Activated T-cell treated with anti-CD3 and anti-CD28 coated beads, Interleukin-2, amount 50 U/mL, for 4 hours (primary cell): ENCODE measurements at regions not wholly inside any gene's neighbourhood (a gene's known extent, or its start where the extent isn't known, plus 50 kb on each side); places are given as distances from the start of the nearest gene placed in this dataset.
"Not testable (repeated sequence)": the region's sequence is repeated elsewhere in the genome, so short reads cannot be mapped to it uniquely, and the experiment has no call there.

ENCODE experiments used
- ATAC-seq, 2 donors: fragments of 200-7000 bp; cut with Tn5 transposase; one replicate each; pipeline ENCODE4 v1.10.0; 2021
- DNase-seq: peaks from one replicate; pipeline ENCODE4 v3.0.0-alpha.2; 2020
- H3K27me3 Mint-ChIP-seq: one replicate; pipeline ENCODE4 v1.8.0; 2021; ENCODE audit warnings: low read depth, mixed read lengths
- H3K36me3 Mint-ChIP-seq: one replicate; pipeline ENCODE4 v1.8.0; 2022; ENCODE audit warnings: mixed read lengths; ENCODE audit not compliant: insufficient read depth
- H3K4me1 Mint-ChIP-seq: one replicate; pipeline ENCODE4 v1.8.0; 2021; ENCODE audit warnings: low read depth, mixed read lengths
- H3K4me3 Mint-ChIP-seq: one replicate; pipeline ENCODE4 v1.8.0; 2021; ENCODE audit warnings: mild to moderate bottlenecking, moderate library complexity, mixed read lengths
- H3K9me3 Mint-ChIP-seq: one replicate; pipeline ENCODE4 v1.8.0; 2021; ENCODE audit warnings: mixed read lengths

DNA sequence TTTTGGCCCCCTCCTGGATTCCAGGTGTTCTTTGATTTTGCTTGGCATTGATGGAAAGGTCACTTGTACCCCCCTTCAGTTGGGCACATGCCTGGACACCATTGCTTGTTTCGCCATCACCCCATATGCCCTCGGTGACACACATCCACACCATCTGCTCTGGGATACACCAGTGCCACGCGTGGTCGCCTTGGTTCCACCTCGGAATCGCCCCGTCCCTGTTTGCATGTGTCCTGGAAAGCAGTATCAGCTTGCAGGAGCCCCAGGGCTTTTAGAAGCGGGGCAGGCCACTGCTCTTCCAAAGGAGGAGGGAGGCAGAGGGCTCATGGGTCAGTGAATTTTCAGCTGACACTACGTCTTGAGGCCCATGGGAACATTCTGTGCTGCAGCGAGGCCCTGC lies 607.9 kb downstream of the KCNJ18 start:
- H3K4me1 Mint-ChIP-seq, result no peaks in the 10 kb centered on the region
- DNase-seq, result no peak
- H3K27me3 Mint-ChIP-seq, result no peaks in the 10 kb centered on the region

DNA sequence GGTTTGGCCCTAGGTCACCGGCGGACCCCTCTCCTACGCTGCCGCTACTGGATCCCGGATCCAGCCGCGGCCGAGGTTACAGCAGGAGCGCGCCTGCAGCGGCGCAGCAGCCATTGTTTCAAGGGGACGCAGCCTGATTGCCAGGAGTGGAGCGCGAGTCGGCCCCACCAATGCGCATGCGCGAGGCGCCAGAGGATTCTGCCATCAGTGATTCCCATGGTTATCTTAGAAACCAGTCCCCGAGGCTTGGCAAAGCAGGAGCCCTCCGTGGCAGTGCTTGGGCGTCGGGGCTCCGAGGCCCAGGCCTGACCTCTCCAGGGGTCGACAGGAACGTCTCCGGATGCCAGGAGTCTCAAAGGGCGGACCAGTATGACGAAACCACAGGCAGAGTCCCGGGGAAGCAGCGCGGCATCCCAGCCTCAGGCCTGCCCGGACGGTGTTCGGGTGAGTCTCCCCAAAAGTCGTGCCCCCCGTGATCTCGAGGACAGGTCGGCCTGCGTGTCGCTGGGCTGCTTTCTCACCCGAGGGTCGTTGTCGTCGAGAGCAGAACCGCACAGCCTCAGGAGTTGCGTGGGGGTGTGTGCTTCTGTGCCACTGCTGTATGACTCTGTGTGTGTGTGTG lies 608.5 kb downstream of the KCNJ18 start:
- H3K4me3 Mint-ChIP-seq, result no peak overlapping the region
- no peaks in the 10 kb centered on the region for H3K4me1 Mint-ChIP-seq
- no peak for ATAC-seq
- no peaks in the 10 kb centered on the region for H3K27me3 Mint-ChIP-seq
- H3K36me3 Mint-ChIP-seq, result no peaks in the 10 kb centered on the region
- no peak for DNase-seq
- peaks cover 23% of the 10 kb centered on the region for H3K9me3 Mint-ChIP-seq

More for the DNA sequence above, 607.9 kb downstream of the KCNJ18 start:
- ATAC-seq, result no peak
- Mint-ChIP-seq H3K4me3 (no peak overlapping the region), H3K9me3 (peaks cover 18% of the 10 kb centered on the region), H3K36me3 (no peaks in the 10 kb centered on the region)

DNA sequence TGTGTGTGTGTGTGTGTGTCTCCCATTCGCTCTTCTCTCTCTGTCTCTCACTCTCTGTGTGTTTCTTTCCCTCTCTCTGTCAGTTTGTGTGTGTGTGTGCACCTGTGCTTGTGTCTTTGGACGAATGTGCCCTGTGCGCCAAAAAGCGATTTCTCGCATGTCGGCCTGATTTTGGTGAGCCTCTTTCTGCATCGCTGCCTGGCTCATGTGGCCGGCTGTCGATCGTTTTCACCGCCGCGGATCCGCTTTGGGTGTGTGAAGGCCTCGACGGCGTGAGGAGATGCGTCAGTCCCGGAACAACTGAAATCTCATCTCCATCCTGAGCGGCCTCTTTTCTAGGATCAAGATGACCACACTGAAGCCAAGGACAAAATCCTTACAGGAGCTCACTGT lies 609.0 kb downstream of the KCNJ18 start:
- H3K4me1 Mint-ChIP-seq, result no peaks in the 10 kb centered on the region
- H3K36me3 Mint-ChIP-seq, result no peaks in the 10 kb centered on the region
- peaks cover 23% of the 10 kb centered on the region for H3K9me3 Mint-ChIP-seq
- no peak overlapping the region for H3K4me3 Mint-ChIP-seq
- no peaks in the 10 kb centered on the region for H3K27me3 Mint-ChIP-seq
- DNase-seq (no peak), ATAC-seq (no peak)

DNA sequence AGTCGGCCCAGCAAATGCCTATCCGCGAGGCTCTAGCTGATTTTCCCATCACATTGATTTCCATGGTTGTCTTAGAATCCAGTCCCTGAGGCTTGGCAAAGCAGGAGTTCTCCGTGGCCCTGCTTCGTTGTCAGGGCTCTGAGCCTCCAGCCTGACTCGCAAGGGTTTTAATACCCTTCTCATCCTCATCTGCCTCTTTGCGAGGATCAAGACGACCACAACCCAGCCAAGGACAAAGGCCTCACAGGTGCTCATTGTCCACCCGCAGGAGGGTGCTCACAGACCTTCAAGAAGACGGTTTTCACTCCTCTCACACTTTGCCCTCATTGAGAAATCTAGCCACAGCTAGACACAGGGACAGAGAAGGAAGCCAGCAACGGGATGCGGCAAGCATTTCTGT lies 610.8 kb downstream of the KCNJ18 start:
- no peak for DNase-seq
- peaks cover 28% of the 10 kb centered on the region for H3K9me3 Mint-ChIP-seq
- no peak overlapping the region for H3K4me3 Mint-ChIP-seq
- no peaks in the 10 kb centered on the region for H3K27me3 Mint-ChIP-seq
- H3K36me3 Mint-ChIP-seq, result no peaks in the 10 kb centered on the region
- ATAC-seq, result no peak
- H3K4me1 Mint-ChIP-seq, result no peaks in the 10 kb centered on the region

DNA sequence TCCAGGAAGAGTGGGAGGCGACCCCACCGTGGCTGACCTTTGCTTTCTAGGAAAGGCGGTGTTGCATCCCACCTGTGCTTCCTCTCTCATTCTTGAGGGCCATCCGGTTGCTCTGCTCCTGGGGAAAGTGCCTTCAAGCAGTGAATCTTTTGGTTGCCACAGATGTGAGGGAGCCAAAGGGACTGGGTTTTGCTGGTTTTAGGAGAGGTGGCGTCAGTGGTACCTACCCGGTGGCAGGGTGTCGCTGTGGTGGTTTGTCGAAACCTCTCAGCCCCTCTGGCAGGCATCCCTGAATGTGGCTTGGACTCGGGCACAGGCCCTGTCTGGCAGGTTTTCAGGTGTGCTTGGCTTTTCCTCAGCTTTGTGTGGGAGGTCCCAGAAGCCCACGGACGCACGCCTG lies 611.5 kb downstream of the KCNJ18 start:
- ATAC-seq, result no peak
- no peak overlapping the region for H3K4me3 Mint-ChIP-seq
- no peak for DNase-seq
- peaks cover 28% of the 10 kb centered on the region for H3K9me3 Mint-ChIP-seq
- H3K36me3 Mint-ChIP-seq, result no peaks in the 10 kb centered on the region
- no peaks in the 10 kb centered on the region for H3K4me1 Mint-ChIP-seq
- H3K27me3 Mint-ChIP-seq, result no peaks in the 10 kb centered on the region

DNA sequence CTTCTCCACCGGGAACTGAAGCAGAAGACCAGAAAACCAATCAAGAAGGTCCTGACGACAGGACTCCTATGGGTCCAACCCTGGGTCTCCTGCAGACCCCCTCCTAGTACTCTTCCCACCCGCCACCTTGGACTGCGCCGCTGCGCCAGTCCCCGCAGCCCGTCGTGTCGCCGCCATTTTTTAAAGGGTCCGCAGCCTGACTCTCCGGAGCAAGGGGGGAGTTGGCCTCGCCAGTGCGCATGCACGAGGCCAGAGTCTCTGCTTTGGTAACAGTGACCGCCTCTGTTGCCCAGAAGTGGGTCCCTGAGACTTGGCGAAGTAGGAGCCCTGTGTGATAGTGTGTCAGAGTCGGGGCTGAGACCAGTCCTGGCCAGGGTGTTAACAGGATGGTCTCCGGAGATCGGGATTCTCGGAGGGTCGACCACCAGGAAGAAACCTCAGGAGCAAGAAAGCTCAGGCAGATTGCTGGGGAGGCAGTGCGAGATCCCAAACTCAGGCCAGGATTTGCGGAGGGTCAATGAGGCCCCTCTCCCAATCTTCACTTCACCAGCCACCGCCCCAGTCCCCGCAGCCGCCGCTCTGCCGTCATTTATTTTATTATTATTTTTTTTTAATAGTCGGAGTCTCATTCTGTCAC lies 612.5 kb downstream of the KCNJ18 start:
- Mint-ChIP-seq H3K27me3 (no peaks in the 10 kb centered on the region), H3K36me3 (no peaks in the 10 kb centered on the region), H3K4me1 (no peaks in the 10 kb centered on the region), H3K9me3 (peaks cover 29% of the 10 kb centered on the region), H3K4me3 (no peak overlapping the region)
- DNase-seq (no peak), ATAC-seq (no peak)

DNA sequence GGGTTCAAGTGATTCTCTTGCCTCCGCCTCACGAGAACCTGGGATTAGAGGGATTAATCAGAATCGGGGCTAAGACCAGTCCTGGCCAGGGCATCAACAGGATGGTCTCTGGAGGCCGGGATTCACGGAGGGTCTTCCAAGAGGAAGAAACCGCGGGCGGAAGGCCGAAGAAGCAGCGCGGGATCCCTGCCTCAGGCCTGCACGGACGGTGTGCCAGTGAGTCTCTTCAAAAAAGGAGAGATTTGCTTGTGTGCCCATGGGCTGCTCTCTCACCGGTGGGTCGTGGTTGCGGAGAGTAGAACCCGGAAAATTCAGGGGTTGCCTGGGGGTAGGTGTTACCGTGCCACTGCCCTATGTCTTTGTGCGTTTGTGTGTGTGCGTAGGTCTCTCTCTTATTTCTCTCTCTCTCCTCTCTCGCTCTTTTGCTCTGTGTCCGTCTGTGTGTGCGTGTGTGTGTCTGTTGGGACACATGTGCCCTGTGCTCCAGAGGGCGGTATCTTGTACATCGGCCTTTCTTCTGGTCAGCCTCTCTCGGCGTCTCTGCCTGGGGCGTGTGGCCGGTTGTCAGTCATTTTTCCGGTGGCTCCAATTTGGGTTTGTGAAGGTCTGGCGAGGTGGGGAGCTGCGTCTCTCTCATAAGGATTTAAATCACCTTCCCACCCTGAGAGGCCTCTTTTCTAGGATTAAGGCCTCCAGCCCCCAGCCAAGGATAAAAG lies 613.2 kb downstream of the KCNJ18 start:
- no peak for DNase-seq
- Mint-ChIP-seq H3K4me3 (no peak overlapping the region), H3K9me3 (peaks cover 35% of the 10 kb centered on the region), H3K36me3 (no peaks in the 10 kb centered on the region), H3K27me3 (no peaks in the 10 kb centered on the region), H3K4me1 (no peaks in the 10 kb centered on the region)
- no peak for ATAC-seq

DNA sequence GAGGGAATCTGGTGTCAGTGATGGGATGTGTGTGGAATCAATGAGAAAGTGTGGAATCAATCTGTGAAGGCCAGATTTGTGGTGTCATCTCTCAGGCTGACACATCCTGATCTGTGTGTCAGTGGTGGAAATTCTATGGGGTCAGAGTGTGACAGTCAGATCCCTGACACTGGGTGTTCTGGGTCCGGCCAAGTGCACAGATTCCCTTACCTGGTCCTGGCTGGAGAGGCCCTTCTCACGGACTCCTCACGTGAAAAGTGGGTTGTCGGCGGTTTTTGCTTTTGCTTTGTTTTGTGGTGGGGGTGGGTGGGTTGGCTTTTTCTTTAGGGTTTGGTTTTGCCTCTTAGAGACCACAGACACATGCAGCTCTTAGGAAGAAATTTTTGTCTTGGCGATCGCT lies 618.0 kb downstream of the KCNJ18 start:
- ATAC-seq, H3K27me3 Mint-ChIP-seq, H3K4me3 Mint-ChIP-seq, H3K36me3 Mint-ChIP-seq, H3K4me1 Mint-ChIP-seq, DNase-seq: not testable (repeated sequence)
- peaks cover 23% of the 10 kb centered on the region for H3K9me3 Mint-ChIP-seq

DNA sequence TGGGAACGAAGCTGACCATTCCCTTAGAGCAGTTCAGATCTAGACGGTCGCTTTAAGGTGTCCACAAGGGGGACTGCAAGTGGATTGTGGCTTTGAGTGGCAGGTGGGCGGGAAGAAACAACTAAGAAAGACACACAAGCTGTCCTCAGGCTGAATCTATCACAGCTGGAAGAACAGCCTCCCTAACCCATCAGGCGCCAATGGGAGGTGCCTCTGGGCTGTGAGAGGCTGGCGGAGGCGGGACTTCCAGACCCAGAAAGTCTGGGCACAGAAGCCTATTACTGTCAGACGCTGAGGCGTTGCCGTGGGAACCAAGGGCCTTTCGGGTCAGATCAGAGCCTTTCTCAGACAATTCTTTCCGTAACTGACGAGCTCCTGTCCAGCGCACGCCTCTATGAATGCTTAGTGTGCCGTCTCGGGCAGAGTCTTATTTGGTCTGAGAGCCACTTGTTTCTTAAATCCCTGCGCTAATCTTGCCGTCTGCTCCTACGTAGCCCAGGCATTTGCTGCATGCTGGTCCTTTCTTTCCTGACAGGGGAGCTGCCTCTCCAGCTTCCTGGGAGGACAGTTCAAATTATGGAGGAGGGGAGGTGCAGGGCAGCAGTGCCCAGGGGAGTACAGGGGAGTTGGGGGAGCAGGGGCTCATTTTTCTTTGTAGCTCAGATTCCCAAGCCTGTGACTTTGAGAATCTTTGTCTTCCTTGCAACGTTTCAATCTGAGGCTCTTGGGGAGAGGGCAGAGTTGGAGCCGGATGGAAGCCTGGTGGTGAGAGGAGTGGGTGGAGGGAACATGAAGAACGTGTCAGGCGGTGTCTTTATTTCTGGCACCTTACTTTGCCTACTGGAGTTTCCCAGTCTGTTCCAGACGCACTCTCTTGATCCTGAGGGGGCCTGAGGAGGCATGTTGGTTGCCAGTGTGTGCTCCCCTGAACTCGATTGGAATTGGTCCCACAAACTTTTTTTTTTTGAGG lies 618.7 kb downstream of the KCNJ18 start:
- Mint-ChIP-seq H3K9me3 (peaks cover 18% of the 10 kb centered on the region), H3K4me3 (no peak overlapping the region), H3K36me3 (no peaks in the 10 kb centered on the region), H3K27me3 (no peaks in the 10 kb centered on the region), H3K4me1 (no peaks in the 10 kb centered on the region)
- no peak for ATAC-seq
- DNase-seq, result no peak

DNA sequence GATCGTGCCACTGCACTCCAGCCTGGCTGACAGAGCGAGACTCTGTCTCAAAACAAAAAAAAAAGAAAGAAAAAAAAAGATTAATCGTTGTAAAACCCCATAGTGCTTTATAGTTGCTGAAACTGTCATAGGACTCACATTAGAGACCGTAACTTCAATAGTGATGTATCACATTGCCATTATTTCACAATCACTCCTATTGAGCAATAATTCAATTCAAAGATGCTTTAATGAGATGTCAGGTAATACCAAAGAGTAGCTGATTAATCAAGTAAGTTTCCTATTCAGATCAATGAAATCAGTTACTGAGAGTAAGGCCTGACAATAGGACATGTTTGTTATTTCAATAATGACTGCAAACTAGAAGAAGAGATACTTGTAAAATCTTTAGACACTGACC lies 628.7 kb downstream of the KCNJ18 start:
- DNase-seq, H3K36me3 Mint-ChIP-seq, H3K27me3 Mint-ChIP-seq, H3K4me1 Mint-ChIP-seq, H3K4me3 Mint-ChIP-seq, ATAC-seq: not testable (repeated sequence)
- H3K9me3 Mint-ChIP-seq, result peaks cover 19% of the 10 kb centered on the region

DNA sequence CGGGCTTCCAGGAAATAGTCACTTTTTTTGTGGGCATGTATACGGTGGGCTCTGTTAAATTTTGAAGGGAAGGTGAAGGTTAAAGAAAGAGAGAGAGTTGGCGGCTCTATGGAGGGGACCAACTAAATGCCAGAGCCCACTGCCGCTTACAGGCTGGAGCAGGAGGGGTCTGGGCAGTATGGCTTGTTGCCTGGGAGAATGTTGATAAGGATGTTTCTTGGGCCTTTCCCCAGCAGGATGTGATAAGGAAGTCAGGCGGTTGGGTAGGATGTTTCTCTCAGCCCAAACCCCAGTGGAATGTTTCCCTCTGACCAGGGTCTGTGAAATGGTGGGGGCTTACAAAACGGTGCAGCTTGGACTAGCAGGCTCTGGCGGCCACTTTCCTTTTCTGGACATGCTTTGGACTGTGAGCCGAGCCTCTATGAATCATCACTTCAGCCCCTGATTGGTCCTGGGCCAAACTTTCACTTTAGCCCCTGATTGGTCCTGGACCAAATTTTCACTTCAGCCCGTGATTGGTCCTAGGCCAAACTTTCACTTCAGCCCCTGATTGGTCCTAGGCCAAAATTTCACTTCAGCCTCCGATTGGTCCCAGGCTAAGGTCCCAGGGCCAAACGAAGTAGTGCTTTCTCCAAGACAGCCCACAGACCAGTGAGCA lies 630.7 kb downstream of the KCNJ18 start:
- not testable (repeated sequence) for H3K36me3 Mint-ChIP-seq, H3K4me1 Mint-ChIP-seq

DNA sequence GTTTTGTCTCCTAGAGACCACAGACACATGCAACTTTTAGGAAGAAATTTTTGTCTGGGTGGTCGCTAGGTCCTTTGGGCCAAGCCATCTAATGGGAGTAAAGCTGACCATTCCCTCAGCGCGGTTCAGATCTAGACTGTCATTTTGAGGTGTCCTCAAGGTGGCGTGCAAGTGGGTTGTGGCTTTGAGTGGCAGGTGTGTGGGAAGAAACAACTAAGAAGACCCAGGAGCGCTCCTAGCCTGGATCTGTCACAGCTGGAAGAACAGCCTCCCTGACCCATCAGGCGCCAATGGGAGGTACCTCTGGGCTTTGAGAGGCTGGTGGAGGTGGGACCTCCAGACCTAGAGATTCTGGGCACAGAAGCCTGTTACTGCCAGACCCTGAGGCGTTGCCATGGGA lies 645.1 kb downstream of the KCNJ18 start:
- no peaks in the 10 kb centered on the region for H3K36me3 Mint-ChIP-seq
- no peak for ATAC-seq
- H3K9me3 Mint-ChIP-seq, result no peaks in the 10 kb centered on the region
- no peaks in the 10 kb centered on the region for H3K4me1 Mint-ChIP-seq
- DNase-seq, result no peak
- H3K4me3 Mint-ChIP-seq, result no peak overlapping the region
- H3K27me3 Mint-ChIP-seq, result no peaks in the 10 kb centered on the region

More for the DNA sequence above, 630.7 kb downstream of the KCNJ18 start:
- not testable (repeated sequence) for DNase-seq, H3K4me3 Mint-ChIP-seq, H3K27me3 Mint-ChIP-seq, ATAC-seq
- peaks cover 19% of the 10 kb centered on the region for H3K9me3 Mint-ChIP-seq

DNA sequence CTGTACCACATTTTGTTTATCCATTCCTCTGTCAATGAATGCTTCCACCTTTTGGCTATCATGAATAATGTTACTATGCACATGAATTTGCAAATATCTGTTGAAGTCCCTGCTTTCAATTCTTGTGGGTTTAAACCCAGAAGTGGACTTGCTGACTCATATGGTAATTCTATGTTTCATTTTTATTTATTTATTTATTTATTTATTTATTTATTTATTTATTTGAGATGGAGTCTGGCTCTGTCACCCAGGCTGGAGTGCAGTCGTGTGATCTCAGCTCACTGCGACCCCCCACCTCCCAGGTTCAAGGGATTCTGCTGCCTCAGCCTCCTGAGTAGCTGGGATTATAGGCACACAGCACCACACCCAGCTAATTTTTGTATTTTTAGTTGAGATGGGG lies 664.3 kb downstream of the KCNJ18 start:
- not testable (repeated sequence) for H3K4me1 Mint-ChIP-seq, DNase-seq, ATAC-seq

DNA sequence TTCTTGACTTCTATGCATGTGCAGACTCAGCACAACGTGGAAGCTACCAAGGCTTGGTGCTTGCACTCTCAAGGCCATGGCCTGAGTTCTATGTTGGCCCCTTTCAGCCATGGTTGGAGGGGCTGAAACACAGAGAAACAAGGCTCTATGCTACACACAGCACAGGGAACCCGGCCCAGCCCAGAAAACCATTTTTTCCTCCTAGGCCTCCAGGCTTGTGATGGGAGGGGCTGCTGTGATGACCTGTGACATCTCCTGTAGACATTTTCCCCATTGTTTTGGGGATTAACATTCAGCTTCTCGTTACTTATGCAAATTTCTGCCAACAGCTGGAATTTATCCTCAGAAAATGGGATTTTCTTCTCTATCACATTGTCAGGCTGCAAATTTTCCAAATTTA lies 678.7 kb downstream of the KCNJ18 start:
- not testable (repeated sequence) for H3K4me3 Mint-ChIP-seq, H3K27me3 Mint-ChIP-seq, ATAC-seq, DNase-seq, H3K36me3 Mint-ChIP-seq, H3K4me1 Mint-ChIP-seq
- H3K9me3 Mint-ChIP-seq, result peaks cover 24% of the 10 kb centered on the region

More for the DNA sequence above, 664.3 kb downstream of the KCNJ18 start:
- not testable (repeated sequence) for H3K36me3 Mint-ChIP-seq, H3K9me3 Mint-ChIP-seq, H3K4me3 Mint-ChIP-seq, H3K27me3 Mint-ChIP-seq
